BLaER1 treated with 17β-estradiol and CSF1 and Interleukin-3, amounts not matched to agents 10 nM and 100 nM (cell line): ENCODE measurements at regions not wholly inside any gene's neighbourhood (a gene's known extent, or its start where the extent isn't known, plus 50 kb on each side); places are given as distances from the start of the nearest gene placed in this dataset.

Experiments
- H3K27ac ChIP-seq, 11 experiments: shearing (Covaris generic); formaldehyde crosslinking; 2 replicates each; pipeline ENCODE4 v1.8.1; 2022
- H3K27me3 ChIP-seq, 11 experiments: shearing (Covaris generic); formaldehyde crosslinking; 2 replicates each; pipeline ENCODE4 v1.8.1; 2022
- H3K36me3 ChIP-seq, 11 experiments: shearing (Covaris generic); formaldehyde crosslinking; 2 replicates each; pipeline ENCODE4 v1.8.1; 2022
- H3K4me1 ChIP-seq, 10 experiments: shearing (Covaris generic); formaldehyde crosslinking; 2 replicates each; pipeline ENCODE4 v1.8.1; 2022
- H3K4me2 ChIP-seq, 11 experiments: shearing (Covaris generic); formaldehyde crosslinking; 2 replicates each; pipeline ENCODE4 v1.8.1; 2022
- H3K4me3 ChIP-seq, 10 experiments: shearing (Covaris generic); formaldehyde crosslinking; 2 replicates each; pipeline ENCODE4 v1.8.1; 2022
- H3K9ac ChIP-seq, 11 experiments: shearing (Covaris generic); formaldehyde crosslinking; 2 replicates each; pipeline ENCODE4 v1.8.1; 2022
- H3K9me3 ChIP-seq, 11 experiments: shearing (Covaris generic); formaldehyde crosslinking; replicated peaks in 1 of 11; 2 replicates each; pipeline ENCODE4 v1.8.1; 2022
- H4K20me1 ChIP-seq, 11 experiments: shearing (Covaris generic); formaldehyde crosslinking; 2 replicates each; pipeline ENCODE4 v1.8.1; 2022
- Cebpa-rat ChIP-seq, 11 experiments: shearing (Covaris generic); IDR thresholded peaks; 2 replicates each; pipeline ENCODE4 v1.8.1; 2022

DNA sequence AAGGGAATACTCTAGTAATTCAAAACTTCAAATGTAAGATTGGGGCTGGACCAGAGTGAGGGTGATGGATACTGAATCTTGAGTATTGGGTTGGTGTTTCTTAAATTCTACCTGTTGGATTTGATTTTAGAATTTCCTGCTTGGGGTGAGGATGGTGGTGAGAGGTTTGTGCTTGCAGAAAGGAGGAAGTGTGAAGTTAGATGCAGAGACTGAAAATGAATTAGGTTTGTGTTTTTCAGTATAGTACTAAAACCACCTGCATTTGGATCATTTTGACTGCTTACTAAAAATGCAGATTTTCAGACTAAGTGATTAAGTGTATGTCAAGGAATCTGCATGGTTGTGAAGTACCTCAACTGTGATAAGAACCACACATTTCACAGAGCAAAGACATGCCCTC, 131.5 kb upstream of the CENPE start:
- Histone ChIP-seq H3K36me3 (no peaks in the 10 kb centered on the region), H3K9me3 (no peaks in the 10 kb centered on the region), H3K4me3 (no peak overlapping the region), H3K4me1 (no peaks in the 10 kb centered on the region), H4K20me1 (no peaks in the 10 kb centered on the region), H3K9ac (no peak overlapping the region), H3K4me2 (no peak overlapping the region), H3K27me3 (no peaks in the 10 kb centered on the region), H3K27ac (no peak overlapping the region)
- TF ChIP-seq Cebpa-rat (IDR thresholded peaks at IDR 0.05): no peak

DNA sequence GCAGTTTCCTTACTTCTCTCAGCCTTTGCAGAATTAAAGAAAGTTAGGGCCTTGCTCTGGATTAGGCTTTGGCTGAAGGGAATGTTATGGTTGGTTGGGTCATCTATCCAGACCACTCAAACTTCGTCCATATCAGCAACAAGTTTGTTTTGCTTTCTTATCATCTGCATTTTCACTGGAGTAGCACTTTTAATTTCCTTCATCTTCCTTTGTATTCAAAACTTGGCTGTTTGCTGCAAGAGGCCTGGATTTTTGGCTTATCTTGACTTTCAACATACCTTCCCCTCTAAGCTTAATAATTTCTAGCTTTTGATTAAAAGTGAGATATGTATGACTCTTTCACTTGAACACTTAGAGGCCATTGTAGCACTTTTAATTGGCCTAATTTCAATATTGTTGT, 126.7 kb upstream of the CENPE start:
- no peaks in the 10 kb centered on the region for H3K27me3 ChIP-seq
- no peak overlapping the region for H3K4me2 ChIP-seq
- H3K9ac ChIP-seq: no peak overlapping the region
- H3K27ac ChIP-seq: no peak overlapping the region
- no peaks in the 10 kb centered on the region for H3K4me1 ChIP-seq
- H3K9me3 ChIP-seq: no peaks in the 10 kb centered on the region
- no peak for TF ChIP-seq Cebpa-rat (IDR thresholded peaks at IDR 0.05)
- H4K20me1 ChIP-seq: no peaks in the 10 kb centered on the region
- no peak overlapping the region for H3K4me3 ChIP-seq
- no peaks in the 10 kb centered on the region for H3K36me3 ChIP-seq

DNA sequence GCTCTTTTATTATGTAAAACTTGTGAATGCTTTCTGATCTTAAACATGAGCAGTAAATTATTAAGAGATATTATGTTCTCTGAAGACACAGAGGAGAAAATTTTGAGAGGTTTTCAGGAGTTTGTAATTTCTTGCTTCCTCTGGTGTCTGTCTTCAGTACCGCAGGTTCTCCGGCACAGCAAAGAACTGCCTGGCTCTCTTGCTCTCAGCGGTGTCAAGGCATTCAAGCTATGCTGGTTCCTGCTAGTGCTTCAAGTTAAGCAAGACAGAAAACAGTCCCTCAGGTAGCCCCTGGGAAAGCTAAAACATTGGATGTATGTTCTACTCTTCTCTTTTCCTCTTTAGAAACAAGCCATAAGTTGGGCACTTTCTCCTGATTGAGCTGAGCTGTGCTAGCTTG, 120.2 kb upstream of the CENPE start:
- Histone ChIP-seq H3K36me3 (no peaks in the 10 kb centered on the region), H3K4me3 (no peak overlapping the region), H3K4me2 (no peak overlapping the region), H3K4me1 (no peaks in the 10 kb centered on the region), H3K9me3 (peaks cover 19 to 41% (median 28%) of the 10 kb centered on the region in 11 experiments), H4K20me1 (no peaks in the 10 kb centered on the region), H3K27ac (no peak overlapping the region), H3K9ac (no peak overlapping the region), H3K27me3 (no peaks in the 10 kb centered on the region)
- no peak for TF ChIP-seq Cebpa-rat (IDR thresholded peaks at IDR 0.05)

DNA sequence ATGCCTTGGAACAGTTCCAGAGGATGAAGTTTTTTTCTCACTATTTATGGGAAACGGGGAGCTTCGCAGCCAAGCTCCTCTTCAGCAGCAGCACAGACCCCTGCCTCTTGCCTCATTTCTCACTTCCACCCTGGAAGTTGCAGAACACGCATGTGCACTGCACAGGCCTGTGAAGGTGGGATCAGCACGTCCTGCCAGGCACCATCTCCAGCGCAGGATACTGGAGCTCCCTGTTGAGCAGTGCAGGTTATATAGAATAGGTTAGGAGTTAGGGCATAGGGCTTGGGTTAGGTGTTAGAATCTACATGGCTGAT, 110.1 kb upstream of the CENPE start:
- H3K36me3 ChIP-seq: no peaks in the 10 kb centered on the region
- H3K4me2 ChIP-seq: no peak overlapping the region
- H3K4me3 ChIP-seq: no peak overlapping the region
- no peak overlapping the region for H3K27ac ChIP-seq
- no peaks in the 10 kb centered on the region for H3K27me3 ChIP-seq
- H3K4me1 ChIP-seq: no peaks in the 10 kb centered on the region
- no peak for TF ChIP-seq Cebpa-rat (IDR thresholded peaks at IDR 0.05)
- no peaks in the 10 kb centered on the region for H3K9me3 ChIP-seq
- H3K9ac ChIP-seq: no peak overlapping the region
- H4K20me1 ChIP-seq: no peaks in the 10 kb centered on the region

DNA sequence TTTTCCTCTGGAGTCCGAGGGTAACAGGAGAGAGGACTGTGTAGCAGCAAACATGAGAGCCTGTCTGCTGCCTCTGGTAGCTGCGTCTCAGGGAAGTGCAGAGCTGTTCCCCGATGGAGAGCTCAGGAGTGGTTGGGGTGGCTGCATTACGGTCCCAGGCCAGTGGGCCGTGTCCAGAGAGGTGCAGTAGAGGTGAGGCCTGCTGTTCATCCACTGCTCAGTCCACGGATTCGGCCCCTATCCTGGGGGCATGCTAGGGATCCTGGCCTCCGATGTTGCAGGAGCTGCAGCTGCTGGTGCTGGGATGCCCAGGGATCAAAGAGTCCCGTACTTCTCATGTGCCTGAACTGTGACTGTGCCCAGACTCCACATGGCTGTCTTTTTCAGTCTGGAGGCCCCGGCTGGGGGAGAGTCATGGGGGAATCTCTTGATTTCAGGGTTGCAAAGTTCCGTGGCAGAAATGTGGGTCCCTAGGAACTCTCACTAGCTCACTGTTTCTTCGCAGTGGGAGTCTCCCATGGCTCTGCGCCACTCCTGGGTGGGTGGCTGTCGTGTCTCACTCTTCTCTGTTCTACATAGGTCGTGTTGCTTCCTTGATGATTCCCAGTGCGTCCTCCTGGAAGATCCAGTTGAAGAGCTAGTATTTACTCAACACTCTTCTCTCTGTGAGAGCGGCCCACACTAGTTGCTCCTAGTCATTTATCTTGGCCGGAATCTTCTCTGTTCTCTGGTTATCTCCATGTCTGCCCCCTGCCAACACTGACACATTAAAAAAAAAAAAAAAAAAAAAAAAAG, 109.5 kb upstream of the CENPE start:
- H4K20me1 ChIP-seq: no peaks in the 10 kb centered on the region
- TF ChIP-seq Cebpa-rat (IDR thresholded peaks at IDR 0.05): no peak
- H3K4me2 ChIP-seq: no peak overlapping the region
- H3K4me3 ChIP-seq: no peak overlapping the region
- no peak overlapping the region for H3K27ac ChIP-seq
- no peaks in the 10 kb centered on the region for H3K36me3 ChIP-seq
- H3K9ac ChIP-seq: no peak overlapping the region
- no peaks in the 10 kb centered on the region for H3K9me3 ChIP-seq
- no peaks in the 10 kb centered on the region for H3K27me3 ChIP-seq
- H3K4me1 ChIP-seq: no peaks in the 10 kb centered on the region

DNA sequence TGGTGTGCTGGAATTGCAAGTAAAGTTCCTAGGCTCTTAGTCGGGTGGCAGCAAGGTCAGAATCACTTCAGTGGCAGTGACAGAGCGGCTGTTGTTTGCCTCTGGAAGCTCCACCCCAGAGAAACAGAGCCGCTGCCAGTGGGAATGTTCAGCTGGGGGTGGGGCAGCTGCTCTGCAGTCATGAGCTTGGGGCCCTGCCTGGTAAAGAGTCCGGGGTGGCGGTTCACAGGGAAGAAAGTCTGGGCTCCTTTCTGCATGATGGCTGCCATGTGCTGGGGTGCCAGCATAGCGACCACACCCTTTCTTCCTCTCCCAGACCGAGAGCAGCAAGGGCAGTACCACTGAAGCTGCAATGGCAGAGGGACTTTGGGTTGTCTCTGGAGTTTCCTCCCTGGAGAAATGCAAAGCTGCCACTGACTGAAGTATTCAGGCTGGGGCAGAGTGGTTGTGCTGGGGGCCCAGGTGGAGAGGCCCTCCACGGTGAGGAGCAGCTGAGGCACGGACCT, 108.8 kb upstream of the CENPE start:
- H4K20me1 ChIP-seq: no peaks in the 10 kb centered on the region
- H3K4me1 ChIP-seq: no peaks in the 10 kb centered on the region
- no peaks in the 10 kb centered on the region for H3K27me3 ChIP-seq
- H3K9ac ChIP-seq: no peak overlapping the region
- no peaks in the 10 kb centered on the region for H3K9me3 ChIP-seq
- no peaks in the 10 kb centered on the region for H3K36me3 ChIP-seq
- no peak overlapping the region for H3K27ac ChIP-seq
- TF ChIP-seq Cebpa-rat (IDR thresholded peaks at IDR 0.05): no peak
- no peak overlapping the region for H3K4me3 ChIP-seq
- H3K4me2 ChIP-seq: no peak overlapping the region

DNA sequence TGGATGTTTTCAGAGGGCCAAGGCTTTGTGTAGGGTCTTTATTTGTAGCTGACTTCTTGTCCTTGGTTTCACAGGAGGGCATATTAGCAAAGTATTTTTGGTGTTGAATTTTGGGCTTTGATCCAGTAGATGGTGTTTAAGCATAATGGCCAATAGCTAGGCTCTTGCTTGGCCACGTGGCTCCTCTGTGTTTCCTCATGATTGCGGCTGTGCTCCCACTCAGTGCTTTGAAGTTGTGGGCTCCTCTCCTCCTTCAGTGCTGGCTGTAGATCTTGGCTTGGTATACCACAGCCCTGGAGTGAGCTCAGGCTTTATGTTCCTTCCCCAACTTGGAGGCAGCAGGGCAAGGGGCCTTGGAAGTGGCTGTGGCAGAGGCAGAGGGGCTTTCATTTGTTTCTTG, 107.2 kb upstream of the CENPE start:
- Histone ChIP-seq H3K4me2 (no peak overlapping the region), H3K36me3 (no peaks in the 10 kb centered on the region), H3K4me3 (no peak overlapping the region), H3K27ac (no peak overlapping the region), H4K20me1 (no peaks in the 10 kb centered on the region), H3K27me3 (no peaks in the 10 kb centered on the region), H3K4me1 (no peaks in the 10 kb centered on the region), H3K9me3 (no peaks in the 10 kb centered on the region), H3K9ac (no peak overlapping the region)
- no peak for TF ChIP-seq Cebpa-rat (IDR thresholded peaks at IDR 0.05)

DNA sequence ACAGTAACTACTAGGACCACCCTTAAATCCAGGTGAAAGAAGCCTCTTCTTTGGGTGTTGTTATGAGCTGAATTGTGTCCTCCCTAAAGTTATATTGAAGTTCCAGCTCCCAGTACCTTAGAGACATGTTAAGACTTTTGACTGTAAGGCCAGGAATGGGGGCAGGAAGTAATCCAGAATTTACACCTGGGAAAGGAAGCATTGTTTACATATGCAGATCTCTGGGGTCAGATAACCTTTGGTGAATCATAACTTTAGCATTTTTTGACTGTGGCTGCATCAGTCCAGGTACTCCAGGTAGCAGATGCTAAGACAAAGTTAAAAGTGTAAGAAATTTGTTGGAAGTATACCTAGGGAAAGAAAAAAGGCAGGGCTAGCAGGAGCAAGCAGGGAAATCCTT, 104.9 kb upstream of the CENPE start:
- no peak overlapping the region for H3K4me3 ChIP-seq
- no peaks in the 10 kb centered on the region for H3K36me3 ChIP-seq
- no peak for TF ChIP-seq Cebpa-rat (IDR thresholded peaks at IDR 0.05)
- no peak overlapping the region for H3K27ac ChIP-seq
- H3K9ac ChIP-seq: no peak overlapping the region
- no peaks in the 10 kb centered on the region for H3K9me3 ChIP-seq
- H3K4me2 ChIP-seq: no peak overlapping the region
- no peaks in the 10 kb centered on the region for H4K20me1 ChIP-seq
- H3K4me1 ChIP-seq: no peaks in the 10 kb centered on the region
- no peaks in the 10 kb centered on the region for H3K27me3 ChIP-seq

DNA sequence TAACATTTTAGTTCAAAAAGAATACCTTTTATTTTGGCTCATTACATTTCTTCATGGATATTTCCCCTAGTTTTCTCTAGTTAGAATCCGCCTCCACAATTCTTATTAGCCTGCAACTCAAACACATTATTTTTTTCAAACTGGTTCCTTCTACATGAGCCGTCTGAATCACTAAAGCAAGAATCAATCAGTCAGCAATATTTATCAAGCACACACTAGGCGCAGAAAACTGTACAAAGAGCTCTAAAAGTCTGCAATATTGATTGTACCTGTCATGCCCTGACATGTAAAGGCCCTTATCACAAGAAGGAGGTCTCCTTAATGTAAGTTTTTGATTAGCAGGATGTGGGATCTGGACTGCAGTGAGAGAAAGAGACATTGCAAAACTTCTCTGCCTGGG, 94.8 kb upstream of the CENPE start:
- H3K9ac ChIP-seq: no peak overlapping the region
- no peak overlapping the region for H3K4me3 ChIP-seq
- 0 out of 22 replicates have a peak, but pooled peaks cover 0 to 3% (median 0%) of the 10 kb centered on the region in 11 experiments for H3K9me3 ChIP-seq
- H3K36me3 ChIP-seq: no peaks in the 10 kb centered on the region
- H3K27me3 ChIP-seq: no peaks in the 10 kb centered on the region
- TF ChIP-seq Cebpa-rat (IDR thresholded peaks at IDR 0.05): no peak
- no peak overlapping the region for H3K4me2 ChIP-seq
- H3K27ac ChIP-seq: no peak overlapping the region
- no peaks in the 10 kb centered on the region for H4K20me1 ChIP-seq
- H3K4me1 ChIP-seq: no peaks in the 10 kb centered on the region

DNA sequence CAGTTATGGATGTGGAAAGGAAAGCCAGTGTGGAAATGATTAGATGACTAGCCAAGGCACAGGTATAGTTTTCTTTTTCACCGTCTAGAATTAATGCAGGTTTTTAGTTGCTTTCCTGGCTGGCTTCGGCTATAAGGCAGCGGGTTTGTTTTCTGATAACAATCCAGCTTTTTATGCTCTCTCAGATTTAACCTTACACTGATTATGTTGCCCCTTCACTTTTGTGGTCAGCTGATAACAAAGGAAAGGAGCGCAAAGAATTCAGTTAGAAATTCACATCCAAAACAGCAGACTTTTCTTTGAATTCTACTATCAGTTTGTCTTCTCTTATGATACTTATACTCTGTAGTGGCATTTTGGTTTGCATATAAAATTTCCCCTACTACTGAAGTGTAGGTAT, 94.2 kb upstream of the CENPE start:
- no peak for TF ChIP-seq Cebpa-rat (IDR thresholded peaks at IDR 0.05)
- no peak overlapping the region for H3K9ac ChIP-seq
- H3K4me2 ChIP-seq: no peak overlapping the region
- no peaks in the 10 kb centered on the region for H3K27me3 ChIP-seq
- no peaks in the 10 kb centered on the region for H3K36me3 ChIP-seq
- no peak overlapping the region for H3K4me3 ChIP-seq
- no peak overlapping the region for H3K27ac ChIP-seq
- no peaks in the 10 kb centered on the region for H3K4me1 ChIP-seq
- peaks cover 0 to 2% (median 0%) of the 10 kb centered on the region in 11 experiments; a peak in 1 of 22 replicates for H3K9me3 ChIP-seq
- H4K20me1 ChIP-seq: no peaks in the 10 kb centered on the region
